Prostate gland (tissue), 2 donors: ENCODE measurements at regions not wholly inside any gene's neighbourhood (a gene's known extent, or its start where the extent isn't known, plus 50 kb on each side); places are given as distances from the start of the nearest gene placed in this dataset.

Source experiments
- DNase-seq: peaks from one replicate; pipeline ENCODE4 v3.0.0-alpha.2; 2019; ENCODE audit warnings: low spot score
- H3K27ac ChIP-seq, 2 donors: fragments of 200-600 bp; sonication (generic); 2 replicates each; pipeline ENCODE4 v1.5.1; 2017 to 2019
- H3K27me3 ChIP-seq: fragments of 200-600 bp; sonication (generic); replicated peaks from 2 replicates; pipeline ENCODE4 v1.5.1; 2019; ENCODE audit not compliant: insufficient read depth
- H3K36me3 ChIP-seq, 2 donors: fragments of 200-600 bp; sonication (generic); 1 replicate in 1 of 2; 2 replicates in 1 of 2; pipeline versions ENCODE4 v1.5.1 to v1.8.1; 2017 to 2019
- H3K4me1 ChIP-seq: fragments of 200-600 bp; sonication (generic); replicated peaks from 2 replicates; pipeline ENCODE4 v1.5.1; 2019
- H3K4me3 ChIP-seq, 2 donors: fragments of 200-600 bp; sonication (generic); 2 replicates each; pipeline ENCODE4 v1.5.1; 2017 to 2019
- H3K9me3 ChIP-seq: fragments of 200-600 bp; sonication (generic); 2 replicates; pipeline ENCODE4 v1.5.1; 2017
- POLR2A ChIP-seq: fragments of 450-650 bp; IDR thresholded peaks from one replicate; pipeline ENCODE4 v1.6.1; 2016; ENCODE audit warnings: antibody characterized with exemption, mild to moderate bottlenecking
- POLR2AphosphoS5 ChIP-seq: sonication (generic); formaldehyde crosslinking; IDR thresholded peaks from one replicate; pipeline ENCODE4 v1.6.1; 2017; ENCODE audit warnings: antibody characterized with exemption
- WGBS: methylation state at CpG from one replicate; pipeline ENCODE4 v1.1.5; 2018; 5-methylcytosine and 5-hydroxymethylcytosine counted together
- intact Hi-C: fragments of 100-400 bp; cut with DNase I; formaldehyde crosslinking; loops from one replicate; pipeline ENCODE4 v1.14.2; 2022
- TF ChIP-seq, protein P1 (sequence below), 4 experiments: fragments of 200-600 bp in 2 of 4; fragments of 450-650 bp in 2 of 4; sonication (generic) in 2 of 4; IDR thresholded peaks; 1 replicate in 3 of 4; 2 replicates in 1 of 4; pipeline ENCODE4 v1.5.1; 2016 to 2019; ENCODE audit warnings: antibody characterized with exemption in 4 of 4, mild to moderate bottlenecking in 2 of 4, moderate library complexity in 2 of 4

DNA sequence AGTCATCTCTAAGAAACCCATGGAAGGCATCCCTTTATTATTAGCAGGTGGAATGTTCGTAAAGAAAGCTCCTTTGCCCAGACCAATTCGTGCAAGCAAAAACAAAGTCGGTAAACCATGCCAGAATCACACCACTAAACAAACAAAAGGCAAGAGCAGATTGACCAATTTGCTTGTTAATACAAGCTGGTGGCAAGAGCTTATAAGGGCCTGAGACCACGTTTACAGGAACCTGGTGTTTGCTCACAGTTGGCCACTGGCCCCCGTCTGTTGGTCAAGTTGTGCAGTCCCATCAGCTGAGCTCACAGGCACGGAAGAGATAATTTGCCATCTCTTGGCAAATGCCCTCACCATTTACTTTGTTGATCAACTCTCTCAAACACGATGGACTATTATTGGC, 342.2 kb upstream of the MKI67 start:
- TF ChIP-seq POLR2AphosphoS5 = peak; percentile 80
- TF ChIP-seq, protein P1, sequence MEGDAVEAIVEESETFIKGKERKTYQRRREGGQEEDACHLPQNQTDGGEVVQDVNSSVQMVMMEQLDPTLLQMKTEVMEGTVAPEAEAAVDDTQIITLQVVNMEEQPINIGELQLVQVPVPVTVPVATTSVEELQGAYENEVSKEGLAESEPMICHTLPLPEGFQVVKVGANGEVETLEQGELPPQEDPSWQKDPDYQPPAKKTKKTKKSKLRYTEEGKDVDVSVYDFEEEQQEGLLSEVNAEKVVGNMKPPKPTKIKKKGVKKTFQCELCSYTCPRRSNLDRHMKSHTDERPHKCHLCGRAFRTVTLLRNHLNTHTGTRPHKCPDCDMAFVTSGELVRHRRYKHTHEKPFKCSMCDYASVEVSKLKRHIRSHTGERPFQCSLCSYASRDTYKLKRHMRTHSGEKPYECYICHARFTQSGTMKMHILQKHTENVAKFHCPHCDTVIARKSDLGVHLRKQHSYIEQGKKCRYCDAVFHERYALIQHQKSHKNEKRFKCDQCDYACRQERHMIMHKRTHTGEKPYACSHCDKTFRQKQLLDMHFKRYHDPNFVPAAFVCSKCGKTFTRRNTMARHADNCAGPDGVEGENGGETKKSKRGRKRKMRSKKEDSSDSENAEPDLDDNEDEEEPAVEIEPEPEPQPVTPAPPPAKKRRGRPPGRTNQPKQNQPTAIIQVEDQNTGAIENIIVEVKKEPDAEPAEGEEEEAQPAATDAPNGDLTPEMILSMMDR (IDR thresholded peaks at IDR 0.05) = no peak
- H3K27ac ChIP-seq = no peak overlapping the region
- no peaks in the 10 kb centered on the region for H3K36me3 ChIP-seq
- peak; percentile 54 for DNase-seq
- H3K4me1 ChIP-seq = no peaks in the 10 kb centered on the region
- 48% methylated on average over 7 of the region's 7 CpGs for WGBS
- no peaks in the 10 kb centered on the region for H3K9me3 ChIP-seq
- intact Hi-C loops = no loop called here
- peaks cover 6% of the 10 kb centered on the region for H3K27me3 ChIP-seq
- H3K4me3 ChIP-seq = no peak overlapping the region

DNA sequence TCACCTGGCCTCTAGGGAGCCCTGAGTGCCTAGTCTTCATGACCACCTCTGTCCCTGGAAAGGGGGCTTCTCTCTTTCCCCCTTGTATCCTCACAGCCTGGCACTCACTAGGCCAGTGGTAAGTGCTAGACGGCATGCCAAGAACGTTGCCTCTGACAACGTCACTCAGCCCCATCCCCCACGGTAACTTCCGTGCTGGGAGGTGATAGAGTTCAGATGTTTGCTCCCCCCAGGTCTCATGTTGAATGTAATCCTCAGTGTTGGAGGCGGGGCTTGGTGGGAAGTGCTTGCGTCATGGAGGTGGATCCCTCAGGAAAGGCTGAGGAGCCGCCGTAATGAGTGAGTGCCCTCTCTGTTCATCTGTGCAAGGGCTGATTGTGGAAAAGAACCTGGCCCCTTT, 343.3 kb upstream of the MKI67 start:
- Histone ChIP-seq H3K36me3 (no peaks in the 10 kb centered on the region), H3K27me3 (peaks cover 4% of the 10 kb centered on the region), H3K9me3 (no peaks in the 10 kb centered on the region), H3K4me3 (no peak overlapping the region), H3K4me1 (no peaks in the 10 kb centered on the region), H3K27ac (no peak overlapping the region)
- intact Hi-C loops = no loop called here
- 88% methylated on average over 9 of the region's 9 CpGs for WGBS
- TF ChIP-seq POLR2AphosphoS5 (no peak), POLR2A (no peak)
- TF ChIP-seq, protein P1 (IDR thresholded peaks at IDR 0.05) = no peak
- DNase-seq = no peak

DNA sequence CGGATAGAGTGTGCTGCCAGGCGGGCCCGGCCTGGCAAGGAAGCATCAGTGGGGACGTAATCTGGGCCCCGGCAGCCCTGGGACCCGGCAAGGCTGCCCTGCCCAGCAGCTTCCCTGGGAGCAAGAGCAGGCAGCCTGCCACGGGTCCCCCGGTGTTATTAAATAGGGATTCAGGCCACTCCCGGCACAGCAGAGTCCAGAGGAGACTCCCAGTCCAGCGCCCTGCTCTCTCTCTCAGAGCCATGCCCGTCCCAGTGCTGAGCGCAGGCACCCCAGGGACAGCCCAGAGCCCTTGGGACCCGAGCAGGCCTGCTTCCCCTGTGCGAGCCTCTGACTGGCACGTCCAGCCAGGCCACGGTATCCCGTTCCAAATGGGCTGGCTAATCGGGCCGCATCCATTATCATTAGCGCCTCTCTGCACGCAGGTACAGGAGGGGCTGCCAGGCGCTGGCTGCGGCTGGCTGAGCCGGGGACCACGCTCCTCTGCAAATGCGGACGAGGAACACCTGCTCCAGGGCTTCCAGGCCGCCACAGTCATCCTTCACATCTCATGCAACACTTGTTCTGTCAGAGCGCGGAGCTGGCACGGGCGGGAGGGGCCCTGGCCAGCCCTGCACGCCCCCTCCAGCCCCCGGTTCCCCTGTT, 344.2 kb upstream of the MKI67 start:
- intact Hi-C loops = no loop called here
- 71% methylated on average over 32 of the region's 34 CpGs for WGBS
- Histone ChIP-seq H3K4me1 (no peaks in the 10 kb centered on the region), H3K27ac (no peak overlapping the region), H3K9me3 (no peaks in the 10 kb centered on the region), H3K4me3 (no peak overlapping the region), H3K27me3 (peaks cover 4% of the 10 kb centered on the region), H3K36me3 (no peaks in the 10 kb centered on the region)
- no peak for DNase-seq
- TF ChIP-seq, protein P1 (IDR thresholded peaks at IDR 0.05) = no peak
- no peak for TF ChIP-seq POLR2AphosphoS5

DNA sequence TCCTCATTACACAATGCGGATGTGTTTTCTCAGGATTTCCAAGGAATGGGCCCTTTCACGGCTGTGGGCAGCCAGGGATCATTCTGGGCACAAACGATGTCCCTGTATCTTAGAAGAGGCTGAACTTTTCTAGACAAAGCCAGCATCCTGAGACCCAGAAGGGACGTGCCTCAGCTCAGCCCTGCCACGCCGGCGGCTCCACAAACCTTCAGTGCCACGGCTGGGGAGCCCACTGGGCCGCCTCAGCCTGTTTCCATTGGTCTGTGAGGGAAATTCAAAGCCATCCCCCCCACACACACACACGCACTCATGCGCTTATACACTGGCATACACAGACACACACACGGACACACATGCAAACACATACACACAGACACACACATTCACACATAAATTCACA, 344.9 kb upstream of the MKI67 start:
- intact Hi-C loops = no loop called here
- no peak for TF ChIP-seq POLR2AphosphoS5
- TF ChIP-seq POLR2A = no peak
- TF ChIP-seq, protein P1 (IDR thresholded peaks at IDR 0.05) = no peak
- no peaks in the 10 kb centered on the region for H3K36me3 ChIP-seq
- H3K9me3 ChIP-seq = no peaks in the 10 kb centered on the region
- peaks cover 4% of the 10 kb centered on the region for H3K27me3 ChIP-seq
- DNase-seq = no peak
- no peaks in the 10 kb centered on the region for H3K4me1 ChIP-seq
- 74% methylated on average over 12 of the region's 12 CpGs for WGBS
- no peak overlapping the region for H3K4me3 ChIP-seq
- H3K27ac ChIP-seq = no peak overlapping the region

DNA sequence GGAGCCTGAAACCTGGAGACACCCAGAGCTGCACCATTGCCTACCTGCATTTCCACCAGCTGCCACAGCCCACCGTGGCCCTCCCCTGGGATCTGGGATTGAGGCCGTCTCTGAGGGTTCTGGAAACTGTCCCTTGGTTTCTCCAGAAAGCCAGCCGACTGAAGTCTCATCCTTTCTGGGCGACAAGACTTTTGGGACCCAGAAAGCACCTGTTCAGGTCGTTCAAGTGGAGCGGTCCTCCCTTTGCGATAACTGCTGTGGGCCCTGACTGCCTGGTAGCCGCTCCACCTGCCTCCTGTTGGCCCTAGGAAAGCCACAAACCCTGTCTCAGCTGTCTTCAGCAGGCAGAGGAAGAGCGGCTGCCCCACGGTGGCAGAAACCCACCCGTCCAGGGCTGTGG, 346.0 kb upstream of the MKI67 start:
- Histone ChIP-seq H3K36me3 (no peaks in the 10 kb centered on the region), H3K9me3 (no peaks in the 10 kb centered on the region), H3K27me3 (peaks cover 4% of the 10 kb centered on the region), H3K27ac (no peak overlapping the region), H3K4me1 (no peaks in the 10 kb centered on the region), H3K4me3 (no peak overlapping the region)
- no peak for DNase-seq
- TF ChIP-seq POLR2AphosphoS5 = no peak
- TF ChIP-seq, protein P1 (IDR thresholded peaks at IDR 0.05) = no peak
- TF ChIP-seq POLR2A = no peak
- intact Hi-C loops = no loop called here
- 90% methylated on average over 11 of the region's 11 CpGs for WGBS
